ENCODE measurements at regions not wholly inside any gene's neighbourhood (a gene's known extent, or its start where the extent isn't known, plus 50 kb on each side); places are given as distances from the start of the nearest gene placed in this dataset.
"Not testable (repeated sequence)": the region's sequence is repeated elsewhere in the genome, so short reads cannot be mapped to it uniquely, and the experiment has no call there.

DNA sequence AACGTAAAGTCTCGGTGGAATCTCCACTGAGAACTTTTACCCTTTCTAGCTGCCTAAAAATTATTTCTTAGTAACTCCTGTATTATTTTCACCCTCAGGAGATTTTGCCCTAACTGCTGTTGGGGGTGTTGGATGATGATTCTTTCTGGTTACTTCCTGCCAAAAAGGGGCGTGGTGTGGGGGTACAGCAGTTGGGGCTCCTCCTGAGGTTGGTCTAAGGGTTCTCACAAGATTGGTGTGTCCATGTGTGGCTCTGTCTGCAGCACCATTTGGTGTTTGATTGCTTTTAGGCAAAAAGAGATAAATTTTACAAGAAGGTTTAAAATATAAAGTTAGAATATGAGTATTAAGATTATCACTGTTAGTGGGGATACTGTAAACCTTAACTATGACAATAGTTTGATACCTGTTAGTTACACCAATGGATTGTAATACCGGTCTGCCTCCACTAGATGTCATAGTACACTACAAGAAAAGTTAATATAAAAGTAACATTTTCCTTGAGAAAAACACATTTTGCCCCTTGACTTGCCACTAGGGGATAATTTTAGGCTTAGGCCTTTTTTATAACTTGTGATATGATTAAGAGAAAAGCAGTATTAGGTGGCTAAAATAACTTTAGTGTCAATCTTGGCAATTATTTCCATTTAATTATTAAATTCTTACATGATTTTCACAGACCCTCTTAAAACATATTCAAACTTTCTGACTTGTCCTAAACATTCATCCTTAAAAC, 928.7 kb downstream of the IPMK start:
- Mint-ChIP-seq H3K36me3 (ENCODE audit: low read depth) (no peaks in the 10 kb centered on the region), H3K27ac (no peak overlapping the region), H3K27me3 (no peaks in the 10 kb centered on the region), H3K4me3 (no peak overlapping the region), H3K4me1 (no peaks in the 10 kb centered on the region)
- ATAC-seq: no peak
- H3K9me3 ChIP-seq (ENCODE audit: control insufficient read depth, low read length, poor library complexity, severe bottlenecking): peaks cover 4% of the 10 kb centered on the region
- no peak for DNase-seq

- Mint-ChIP-seq H3K4me3 (no peak overlapping the region), H3K4me1 (no peaks in the 10 kb centered on the region), H3K36me3 (ENCODE audit: low read depth) (no peaks in the 10 kb centered on the region), H3K27me3 (no peaks in the 10 kb centered on the region), H3K27ac (no peak overlapping the region)
- DNase-seq (no peak), ATAC-seq (no peak)
- no peaks in the 10 kb centered on the region for H3K9me3 ChIP-seq (ENCODE audit: control insufficient read depth, low read length, poor library complexity, severe bottlenecking)
Observed at GRCh38 chr10:57336865-57337264, 930.8 kb downstream of the IPMK start.

DNA sequence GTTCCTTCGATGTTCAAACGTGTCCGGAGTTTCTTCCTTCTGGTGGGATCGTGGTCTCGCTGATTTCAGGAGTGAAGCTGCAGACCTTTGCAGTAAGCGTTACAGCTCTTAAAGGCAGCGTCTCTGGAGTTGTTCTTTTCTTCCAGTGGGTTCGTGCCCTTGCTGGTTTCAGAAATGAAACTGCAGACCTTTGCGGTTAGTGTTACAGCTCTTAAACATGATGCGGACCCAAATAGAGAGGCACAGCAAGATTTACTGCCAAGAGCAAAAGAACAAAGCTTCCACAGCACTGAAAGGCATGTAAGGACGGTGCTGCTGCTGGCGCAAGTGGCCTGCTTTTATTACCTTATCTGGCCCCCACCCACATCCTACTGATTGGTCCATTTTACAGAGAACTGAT, 931.4 kb downstream of the IPMK start:
- H3K4me1 Mint-ChIP-seq: no peaks in the 10 kb centered on the region

DNA sequence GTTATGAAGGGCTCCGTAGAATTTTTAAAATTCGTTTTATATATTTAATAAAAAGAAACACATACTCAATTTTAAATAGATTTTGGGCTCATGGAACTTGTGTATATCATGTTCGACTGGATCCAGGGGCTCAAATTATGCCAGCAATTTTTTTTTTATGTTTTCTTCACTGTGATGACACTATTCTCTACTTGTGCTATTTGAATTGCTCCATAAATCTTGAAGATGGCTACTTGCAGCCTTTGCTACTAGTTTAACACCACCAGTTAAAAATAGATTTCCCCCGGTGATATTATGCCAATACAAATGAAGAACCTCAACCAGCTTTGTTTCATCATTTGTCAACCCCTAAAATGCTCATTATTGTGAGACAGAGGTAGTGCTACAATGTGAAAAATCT, 933.2 kb downstream of the IPMK start:
- no peaks in the 10 kb centered on the region for H3K27me3 Mint-ChIP-seq
- ATAC-seq (no peak), DNase-seq (no peak)
- H3K36me3 Mint-ChIP-seq (ENCODE audit: low read depth): no peaks in the 10 kb centered on the region
- H3K9me3 ChIP-seq (ENCODE audit: control insufficient read depth, low read length, poor library complexity, severe bottlenecking): no peaks in the 10 kb centered on the region
- no peak overlapping the region for H3K4me3 Mint-ChIP-seq
- no peaks in the 10 kb centered on the region for H3K4me1 Mint-ChIP-seq
- no peak overlapping the region for H3K27ac Mint-ChIP-seq

More for the DNA sequence above, 931.4 kb downstream of the IPMK start:
- H3K9me3 ChIP-seq (ENCODE audit: control insufficient read depth, low read length, poor library complexity, severe bottlenecking): no peaks in the 10 kb centered on the region
- H3K27ac Mint-ChIP-seq: no peak overlapping the region
- H3K36me3 Mint-ChIP-seq (ENCODE audit: low read depth): no peaks in the 10 kb centered on the region
- ATAC-seq (no peak), DNase-seq (no peak)
- no peak overlapping the region for H3K4me3 Mint-ChIP-seq
- no peaks in the 10 kb centered on the region for H3K27me3 Mint-ChIP-seq

- no peaks in the 10 kb centered on the region for H3K27me3 Mint-ChIP-seq
- ATAC-seq: no peak
- no peaks in the 10 kb centered on the region for H3K4me1 Mint-ChIP-seq
- no peak overlapping the region for H3K27ac Mint-ChIP-seq
- H3K4me3 Mint-ChIP-seq: no peak overlapping the region
- no peaks in the 10 kb centered on the region for H3K9me3 ChIP-seq (ENCODE audit: control insufficient read depth, low read length, poor library complexity, severe bottlenecking)
- DNase-seq: no peak
- no peaks in the 10 kb centered on the region for H3K36me3 Mint-ChIP-seq (ENCODE audit: low read depth)
Observed at GRCh38 chr10:57333880-57334279, 933.8 kb downstream of the IPMK start.

GRCh38 chr10:57321400-57321854, 946.3 kb downstream of the IPMK start:
- H3K27me3 Mint-ChIP-seq; H3K27ac Mint-ChIP-seq; H3K4me3 Mint-ChIP-seq; H3K36me3 Mint-ChIP-seq (ENCODE audit: low read depth); DNase-seq; ATAC-seq; H3K4me1 Mint-ChIP-seq; H3K9me3 ChIP-seq (ENCODE audit: control insufficient read depth, low read length, poor library complexity, severe bottlenecking): not testable (repeated sequence)

DNA sequence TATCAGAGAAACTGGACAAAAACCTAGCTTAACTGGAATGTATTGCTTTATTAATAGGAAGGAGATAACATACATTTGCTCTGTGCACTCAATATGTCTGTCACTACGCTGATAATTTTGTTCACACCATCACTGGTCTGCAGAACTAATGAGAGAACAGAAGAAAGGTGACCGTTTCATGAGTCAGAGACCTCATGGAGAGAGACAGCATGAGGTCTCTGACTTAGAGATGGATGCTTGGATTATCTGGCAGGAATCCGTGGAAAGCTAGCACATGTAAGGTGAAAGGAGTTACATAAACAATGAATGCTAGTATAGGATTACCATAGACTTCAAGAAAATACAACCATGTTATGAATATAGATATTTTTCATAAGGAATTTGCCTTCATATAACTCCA, 947.3 kb downstream of the IPMK start:
- no peak for DNase-seq
- H3K27me3 Mint-ChIP-seq: no peaks in the 10 kb centered on the region
- no peaks in the 10 kb centered on the region for H3K9me3 ChIP-seq (ENCODE audit: control insufficient read depth, low read length, poor library complexity, severe bottlenecking)
- H3K36me3 Mint-ChIP-seq (ENCODE audit: low read depth): no peaks in the 10 kb centered on the region
- ATAC-seq: no peak
- H3K4me3 Mint-ChIP-seq: no peak overlapping the region
- no peak overlapping the region for H3K27ac Mint-ChIP-seq
- H3K4me1 Mint-ChIP-seq: no peaks in the 10 kb centered on the region

DNA sequence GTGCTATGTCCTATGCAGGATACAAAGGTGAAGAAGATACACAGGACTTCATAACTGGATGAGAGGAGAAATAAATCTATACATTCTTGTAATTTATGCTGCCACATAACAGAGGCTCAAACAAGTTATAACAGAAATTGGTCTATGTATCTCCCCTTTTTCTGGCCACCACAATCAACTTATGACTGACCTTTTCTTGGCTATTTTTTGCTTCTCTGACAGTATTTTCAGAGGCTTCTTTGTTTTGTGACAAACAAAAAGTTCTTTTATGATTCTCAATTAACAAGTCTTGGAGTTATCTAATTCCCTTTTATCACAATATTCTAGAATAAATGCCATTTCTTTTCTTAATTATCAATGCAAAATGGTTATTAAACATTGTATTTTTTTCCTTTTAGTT, 953.0 kb upstream of the ZWINT start:
- H3K4me1 Mint-ChIP-seq: no peaks in the 10 kb centered on the region
- no peak overlapping the region for H3K27ac Mint-ChIP-seq
- H3K9me3 ChIP-seq (ENCODE audit: control insufficient read depth, low read length, poor library complexity, severe bottlenecking): no peaks in the 10 kb centered on the region
- ATAC-seq: no peak
- H3K36me3 Mint-ChIP-seq (ENCODE audit: low read depth): no peaks in the 10 kb centered on the region
- DNase-seq: no peak
- H3K27me3 Mint-ChIP-seq: no peaks in the 10 kb centered on the region
- no peak overlapping the region for H3K4me3 Mint-ChIP-seq

DNA sequence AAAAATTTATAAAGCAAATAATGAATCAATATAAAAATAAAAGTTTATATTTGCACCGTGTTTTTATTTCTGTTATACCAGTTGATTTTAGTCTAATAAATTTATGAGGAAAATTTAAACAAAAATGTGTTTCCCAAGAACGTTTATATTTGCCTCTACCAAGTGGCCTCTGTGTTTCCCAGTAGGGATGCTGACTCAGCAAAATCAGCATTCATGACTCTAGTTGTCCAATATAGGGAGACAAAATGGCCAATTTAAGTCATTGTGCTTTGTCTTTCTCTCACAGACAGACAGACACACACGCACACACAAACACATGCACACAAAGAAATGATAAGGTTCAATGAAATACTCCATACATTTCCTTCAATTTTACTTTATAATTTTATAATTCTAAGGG, 942.5 kb upstream of the ZWINT start:
- no peaks in the 10 kb centered on the region for H3K27me3 Mint-ChIP-seq
- H3K4me3 Mint-ChIP-seq: no peak overlapping the region
- no peaks in the 10 kb centered on the region for H3K4me1 Mint-ChIP-seq
- no peak overlapping the region for H3K27ac Mint-ChIP-seq
- H3K9me3 ChIP-seq (ENCODE audit: control insufficient read depth, low read length, poor library complexity, severe bottlenecking): no peaks in the 10 kb centered on the region
- DNase-seq (no peak), ATAC-seq (no peak)
- no peaks in the 10 kb centered on the region for H3K36me3 Mint-ChIP-seq (ENCODE audit: low read depth)

GRCh38 chr10:57300718-57301117, 939.7 kb upstream of the ZWINT start:
- H3K36me3 Mint-ChIP-seq (ENCODE audit: low read depth): no peaks in the 10 kb centered on the region
- H3K27me3 Mint-ChIP-seq: no peaks in the 10 kb centered on the region
- no peak overlapping the region for H3K27ac Mint-ChIP-seq
- H3K4me3 Mint-ChIP-seq: no peak overlapping the region
- DNase-seq: no peak
- ATAC-seq: no peak
- H3K4me1 Mint-ChIP-seq: no peaks in the 10 kb centered on the region
- no peaks in the 10 kb centered on the region for H3K9me3 ChIP-seq (ENCODE audit: control insufficient read depth, low read length, poor library complexity, severe bottlenecking)

DNA sequence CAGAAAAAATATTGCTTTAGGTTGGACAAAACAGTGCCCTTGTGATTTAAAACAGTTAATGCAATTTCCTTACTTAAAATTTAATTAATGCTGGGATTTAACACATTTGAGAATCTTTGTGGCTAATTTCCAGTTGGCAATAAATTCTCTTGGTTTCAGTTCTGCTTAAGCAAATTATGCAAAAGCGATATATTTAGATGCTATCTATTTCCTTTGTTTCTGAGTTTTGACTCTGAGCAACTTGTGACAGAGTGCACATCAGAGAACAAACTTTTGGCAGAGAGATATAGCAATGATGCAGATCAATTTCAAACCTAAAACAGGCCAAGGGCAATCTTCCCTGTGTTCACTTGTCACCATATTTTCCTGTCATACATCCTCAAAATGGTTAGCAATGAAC, 933.6 kb upstream of the ZWINT start:
- H3K27ac Mint-ChIP-seq: no peak overlapping the region
- no peaks in the 10 kb centered on the region for H3K9me3 ChIP-seq (ENCODE audit: control insufficient read depth, low read length, poor library complexity, severe bottlenecking)
- no peaks in the 10 kb centered on the region for H3K36me3 Mint-ChIP-seq (ENCODE audit: low read depth)
- DNase-seq (no peak), ATAC-seq (no peak)
- H3K27me3 Mint-ChIP-seq: no peaks in the 10 kb centered on the region
- no peaks in the 10 kb centered on the region for H3K4me1 Mint-ChIP-seq
- H3K4me3 Mint-ChIP-seq: no peak overlapping the region

DNA sequence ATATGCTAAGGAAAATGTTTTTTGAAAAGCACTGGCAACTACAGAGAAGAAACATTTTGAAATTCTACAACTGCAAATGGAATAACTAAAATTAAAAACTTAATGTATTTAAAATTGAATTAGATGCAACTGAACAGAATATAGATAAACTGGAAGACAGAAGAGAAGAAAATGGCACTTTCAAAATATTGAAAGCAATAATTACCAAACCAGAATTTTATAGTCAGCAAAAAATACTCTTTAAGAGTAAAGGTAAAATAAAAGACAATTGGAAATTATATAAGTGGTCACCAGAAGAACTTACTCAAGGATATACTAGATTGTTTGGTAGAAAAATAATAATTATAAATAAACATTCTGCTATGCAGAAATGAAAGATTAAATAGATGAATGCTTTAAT, 927.7 kb upstream of the ZWINT start:
- H3K9me3 ChIP-seq (ENCODE audit: control insufficient read depth, low read length, poor library complexity, severe bottlenecking): no peaks in the 10 kb centered on the region
- Mint-ChIP-seq H3K4me1 (no peaks in the 10 kb centered on the region), H3K27ac (no peak overlapping the region), H3K27me3 (no peaks in the 10 kb centered on the region), H3K36me3 (ENCODE audit: low read depth) (no peaks in the 10 kb centered on the region), H3K4me3 (no peak overlapping the region)
- DNase-seq (no peak), ATAC-seq (no peak)

- H3K4me3 Mint-ChIP-seq: no peak overlapping the region
- no peaks in the 10 kb centered on the region for H3K9me3 ChIP-seq (ENCODE audit: control insufficient read depth, low read length, poor library complexity, severe bottlenecking)
- no peak for ATAC-seq
- no peak for DNase-seq
- no peaks in the 10 kb centered on the region for H3K36me3 Mint-ChIP-seq (ENCODE audit: low read depth)
- H3K27ac Mint-ChIP-seq: no peak overlapping the region
- no peaks in the 10 kb centered on the region for H3K4me1 Mint-ChIP-seq
- no peaks in the 10 kb centered on the region for H3K27me3 Mint-ChIP-seq
Observed at GRCh38 chr10:57262892-57263291, 901.8 kb upstream of the ZWINT start.

- no peak for ATAC-seq
- Mint-ChIP-seq H3K4me3 (no peak overlapping the region), H3K4me1 (no peaks in the 10 kb centered on the region), H3K27me3 (no peaks in the 10 kb centered on the region), H3K27ac (no peak overlapping the region), H3K36me3 (ENCODE audit: low read depth) (no peaks in the 10 kb centered on the region)
- H3K9me3 ChIP-seq (ENCODE audit: control insufficient read depth, low read length, poor library complexity, severe bottlenecking): no peaks in the 10 kb centered on the region
- no peak for DNase-seq
Observed at GRCh38 chr10:57260175-57260574, 899.1 kb upstream of the ZWINT start.
